SK-N-SH (cell line): ENCODE measurements at regions not wholly inside any gene's neighbourhood (a gene's known extent, or its start where the extent isn't known, plus 50 kb on each side); places are given as distances from the start of the nearest gene placed in this dataset.

Experiments used
- CTCF ChIA-PET: fragments of 300-600, 350-600 bp; formaldehyde crosslinking; extraction: SDS; loops from one replicate; lab custom pipeline; 2021; lab: Yijun Ruan, JAX
- POLR2A ChIA-PET: fragments of 350-600 bp; sonication (Branson Sonifier 250); formaldehyde crosslinking; extraction: SDS; loops from one replicate; lab custom pipeline; 2020; ENCODE audit warnings: antibody characterized with exemption, inconsistent platforms; lab: Yijun Ruan, JAX
- DNase-seq: peaks from one replicate; pipeline ENCODE4 v3.0.0; 2012
- H2AFZ ChIP-seq: fragments of 200-600 bp; sonication (generic); 2 replicates; pipeline ENCODE4 v1.8.1; 2016; ENCODE audit warnings: antibody characterized with exemption, mild to moderate bottlenecking, low read depth
- H3F3A ChIP-seq: fragments of 200-600 bp; sonication (generic); replicated peaks from 2 replicates; pipeline ENCODE3; 2016; ENCODE audit warnings: antibody characterized with exemption, mild to moderate bottlenecking; ENCODE audit not compliant: insufficient read depth
- H3K27ac ChIP-seq, 2 experiments: fragments of 200-500 bp in 1 of 2; fragments of 200-600 bp in 1 of 2; sonication (Bioruptor generic) in 1 of 2; sonication (generic), shearing (Covaris generic) in 1 of 2; 2 replicates each; pipeline versions ENCODE4 v1.5.1 to v1.6.1; 2014 to 2016; ENCODE audit warnings: low read depth in 2 of 2, inconsistent platforms in 1 of 2, low read length in 1 of 2, mild to moderate bottlenecking in 1 of 2, mixed read lengths in 1 of 2
- H3K27me3 ChIP-seq: fragments of 200-600 bp; sonication (generic), shearing (Covaris generic); 2 replicates; pipeline ENCODE4 v1.6.1; 2016; ENCODE audit warnings: mixed run types; ENCODE audit not compliant: insufficient read depth
- H3K36me3 ChIP-seq, 2 experiments: fragments of 200-500 bp in 1 of 2; fragments of 200-600 bp in 1 of 2; sonication (Bioruptor generic) in 1 of 2; sonication (generic) in 1 of 2; replicated peaks in 1 of 2; 2 replicates each; pipeline versions ENCODE3 to v1.5.1; 2014 to 2016; ENCODE audit warnings: low read length in 1 of 2, mild to moderate bottlenecking in 1 of 2; ENCODE audit not compliant: insufficient read depth in 2 of 2, control insufficient read depth in 1 of 2
- H3K4me1 ChIP-seq, 2 experiments: fragments of 200-500 bp in 1 of 2; fragments of 200-600 bp in 1 of 2; sonication (Bioruptor generic) in 1 of 2; sonication (generic), shearing (Covaris generic) in 1 of 2; 2 replicates each; pipeline versions ENCODE4 v1.5.1 to v1.6.1; 2014 to 2016; ENCODE audit warnings: low read depth in 1 of 2, low read length in 1 of 2, mixed run types in 1 of 2; ENCODE audit not compliant: insufficient read depth in 2 of 2, control insufficient read depth in 1 of 2
- H3K4me2 ChIP-seq: fragments of 200-600 bp; sonication (generic), shearing (Covaris generic); 2 replicates; pipeline ENCODE4 v1.6.1; 2017; ENCODE audit warnings: mixed run types
- H3K4me3 ChIP-seq, 2 experiments: fragments of 200-500 bp in 1 of 2; fragments of 200-600 bp in 1 of 2; sonication (Bioruptor generic) in 1 of 2; sonication (generic), shearing (Covaris generic) in 1 of 2; 2 replicates each; pipeline versions ENCODE4 v1.5.1 to v1.8.1; 2014 to 2016; ENCODE audit warnings: low read depth in 2 of 2, inconsistent platforms in 1 of 2, low read length in 1 of 2, mild to moderate bottlenecking in 1 of 2, mixed read lengths in 1 of 2, moderate library complexity in 1 of 2
- H3K79me2 ChIP-seq: fragments of 200-600 bp; sonication (generic); 2 replicates; pipeline ENCODE4 v1.8.1; 2017; ENCODE audit warnings: mild to moderate bottlenecking; ENCODE audit not compliant: insufficient read depth
- H3K9ac ChIP-seq: fragments of 200-600 bp; sonication (generic); 2 replicates; pipeline ENCODE4 v1.6.1; 2017; ENCODE audit warnings: mixed run types
- H3K9me2 ChIP-seq: fragments of 200-600 bp; sonication (generic); 2 replicates; pipeline ENCODE4 v1.6.1; 2017; ENCODE audit warnings: mixed run types
- H3K9me3 ChIP-seq: fragments of 200-600 bp; sonication (generic); 2 replicates; pipeline ENCODE4 v1.6.1; 2017; ENCODE audit warnings: mixed run types, mild to moderate bottlenecking, moderate library complexity
- H4K20me1 ChIP-seq: fragments of 200-600 bp; sonication (generic); 2 replicates; pipeline ENCODE4 v1.6.1; 2017; ENCODE audit warnings: mild to moderate bottlenecking, mixed run types; ENCODE audit not compliant: insufficient read depth
- EP300 ChIP-seq, 2 experiments: IDR thresholded peaks; 2 replicates each; pipeline versions ENCODE4 v1.4.0 to v1.6.1; 2012; ENCODE audit warnings: borderline replicate concordance in 1 of 2, low read depth in 1 of 2, low read length in 1 of 2
- FOSL2 ChIP-seq: IDR thresholded peaks from 2 replicates; pipeline ENCODE4 v1.4.0; 2012; ENCODE audit warnings: low read depth, mild to moderate bottlenecking, moderate library complexity, borderline replicate concordance
- FOXJ3 ChIP-seq: sonication (generic); formaldehyde crosslinking; IDR thresholded peaks from 2 replicates; pipeline ENCODE4 v1.5.1; 2020; ENCODE audit warnings: mild to moderate bottlenecking, missing genetic modification reagents
- JUND ChIP-seq: IDR thresholded peaks from 2 replicates; pipeline ENCODE4 v1.4.0; 2012
- MEF2A ChIP-seq: IDR thresholded peaks from 2 replicates; pipeline ENCODE4 v1.4.0; 2012; ENCODE audit warnings: low read depth, borderline replicate concordance
- RAD21 ChIP-seq: IDR thresholded peaks from 2 replicates; pipeline ENCODE4 v1.6.1; 2012; ENCODE audit warnings: mild to moderate bottlenecking, low read length
- RXRA ChIP-seq: IDR thresholded peaks from 2 replicates; pipeline ENCODE4 v1.4.0; 2012; ENCODE audit warnings: low read depth, mild to moderate bottlenecking, borderline replicate concordance
- SIN3A ChIP-seq: IDR thresholded peaks from 2 replicates; pipeline ENCODE4 v1.6.1; 2012; ENCODE audit warnings: low read depth, mild to moderate bottlenecking, low read length, moderate library complexity, borderline replicate concordance
- TCF12 ChIP-seq: IDR thresholded peaks from 2 replicates; pipeline ENCODE4 v1.4.0; 2012
- TEAD4 ChIP-seq: IDR thresholded peaks from 2 replicates; pipeline ENCODE4 v1.4.0; 2012; ENCODE audit warnings: mild to moderate bottlenecking, borderline replicate concordance; ENCODE audit not compliant: insufficient read depth
- WGBS: methylation state at CpG from one replicate; pipeline ENCODE4 v1.1.6; 2017; ENCODE audit warnings: low lambda C conversion rate; 5-methylcytosine and 5-hydroxymethylcytosine counted together
- TF ChIP-seq, protein P1 (sequence below): fragments of 150-350 bp; IDR thresholded peaks from 2 replicates; pipeline ENCODE4 v1.6.1; 2017; ENCODE audit warnings: antibody characterized with exemption, low read length, low read depth, borderline replicate concordance
- TF ChIP-seq, protein P2 (sequence below): IDR thresholded peaks from 2 replicates; pipeline ENCODE4 v1.4.0; 2012; ENCODE audit warnings: low read depth
- TF ChIP-seq, protein P3 (sequence below): fragments of 150-350 bp; IDR thresholded peaks from 2 replicates; pipeline ENCODE4 v1.6.1; 2016; ENCODE audit warnings: mild to moderate bottlenecking, low read depth, low read length
- TF ChIP-seq, protein P4 (sequence below): IDR thresholded peaks from 2 replicates; pipeline ENCODE4 v1.6.1; 2012; ENCODE audit warnings: mild to moderate bottlenecking, low read depth, low read length, moderate library complexity

DNA sequence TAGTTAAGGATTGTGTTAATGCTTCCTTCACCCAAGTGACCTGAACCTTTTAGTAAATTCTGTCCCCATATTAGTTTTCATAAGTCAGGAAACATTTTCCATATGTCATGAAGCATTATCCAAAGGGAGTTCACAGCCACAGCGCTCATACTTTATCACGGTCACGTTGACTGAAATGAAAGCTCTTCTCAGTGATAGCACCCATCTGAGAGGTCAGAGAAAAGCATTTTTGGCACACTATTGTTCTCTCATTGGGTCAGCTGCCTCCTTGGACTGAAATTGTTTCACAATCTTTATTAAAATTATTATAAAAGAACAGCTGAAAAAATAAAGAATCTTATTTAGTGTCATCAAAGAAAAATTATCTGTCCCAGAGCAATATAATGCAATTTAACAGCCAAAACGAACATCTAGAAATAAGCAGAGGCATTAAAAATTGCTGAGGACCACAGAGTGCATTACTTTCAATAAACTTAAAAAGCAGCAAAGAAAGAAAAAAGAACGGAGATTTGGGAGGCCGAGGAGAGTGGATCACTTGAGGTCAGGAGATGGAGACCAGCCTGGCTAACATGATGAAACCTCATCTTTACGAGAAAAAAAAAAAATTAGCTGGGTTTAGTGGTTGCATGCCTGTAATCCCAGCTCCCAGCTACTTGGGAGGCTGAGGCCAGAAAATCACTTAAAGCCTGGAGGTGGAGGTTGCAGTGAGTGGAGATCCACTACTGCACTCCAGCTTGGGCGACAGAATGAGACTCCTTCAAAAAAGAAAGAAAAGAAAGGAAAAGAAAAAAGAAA, 680.8 kb upstream of the FAM241A start:
- Histone ChIP-seq H3K27ac (no peak overlapping the region), H3K9me2 (peaks cover 3% of the 10 kb centered on the region; the same call in 1 of the 2 replicates), H3K27me3 (no peaks in the 10 kb centered on the region)
- POLR2A ChIA-PET, result no interaction called here
- no peak for TF ChIP-seq JUND
- TF ChIP-seq FOSL2, result no peak
- TF ChIP-seq, all 33 proteins: peak for 0
- Histone ChIP-seq H3K9me3 (no peaks in the 10 kb centered on the region), H3K4me2 (no peak overlapping the region), H3K79me2 (no peaks in the 10 kb centered on the region), H3K4me3 (no peak overlapping the region), H2AFZ (no peak overlapping the region), H3K9ac (no peak overlapping the region), H3F3A (no peaks in the 10 kb centered on the region), H4K20me1 (no peaks in the 10 kb centered on the region), H3K4me1 (no peaks in the 10 kb centered on the region), H3K36me3 (no peaks in the 10 kb centered on the region)
- no peak for DNase-seq
- WGBS, result 17% methylated on average over 8 of the region's 8 CpGs
- CTCF ChIA-PET, result no interaction called here

DNA sequence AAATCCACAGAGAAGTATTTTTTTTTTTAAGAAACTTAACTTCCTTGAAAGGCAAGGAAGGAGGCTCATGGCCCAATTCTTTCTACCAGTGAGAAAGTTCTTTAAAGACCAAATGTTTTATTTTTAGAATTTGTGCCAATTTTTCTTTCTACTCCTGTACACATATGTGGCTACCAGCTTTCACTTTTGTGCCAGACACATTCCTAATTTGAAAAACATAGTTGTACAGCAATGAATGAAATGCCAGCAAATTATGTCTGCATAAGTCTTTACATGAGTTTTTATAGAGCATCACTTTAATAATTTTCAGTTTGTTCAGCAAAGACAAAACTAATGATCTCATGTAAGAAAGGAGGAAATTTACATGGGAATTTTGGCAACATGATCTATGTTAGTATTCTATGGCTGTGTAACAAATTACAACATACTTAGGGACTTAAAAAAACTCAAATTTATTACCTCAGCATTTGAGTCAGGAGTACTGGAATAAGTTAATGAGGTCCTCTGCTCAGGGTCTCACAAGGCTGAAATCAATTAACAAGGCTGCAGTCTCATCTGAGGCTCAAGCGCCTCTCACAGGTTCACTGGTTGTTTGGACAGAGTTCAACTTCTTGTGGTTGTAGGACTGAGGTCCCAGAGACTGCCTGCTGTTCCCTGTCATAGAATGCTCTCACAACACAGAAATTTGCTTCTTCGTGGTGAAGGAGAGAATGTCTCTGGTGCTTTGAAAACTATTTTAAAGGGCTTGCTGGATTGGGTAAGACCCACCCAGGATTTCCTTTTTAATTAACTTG, 678.2 kb upstream of the FAM241A start:
- TF ChIP-seq RAD21 (no peak), RXRA (no peak), SIN3A (no peak), EP300 (IDR thresholded peaks at IDR 0.05; ENCODE audit: borderline replicate concordance in 1 of 2, low read depth in 1 of 2, low read length in 1 of 2) (no peak), FOXJ3 (CRISPR knock-in tag) (no peak), FOSL2 (no peak), TCF12 (no peak), TEAD4 (no peak), MEF2A (no peak)
- TF ChIP-seq, protein P1, sequence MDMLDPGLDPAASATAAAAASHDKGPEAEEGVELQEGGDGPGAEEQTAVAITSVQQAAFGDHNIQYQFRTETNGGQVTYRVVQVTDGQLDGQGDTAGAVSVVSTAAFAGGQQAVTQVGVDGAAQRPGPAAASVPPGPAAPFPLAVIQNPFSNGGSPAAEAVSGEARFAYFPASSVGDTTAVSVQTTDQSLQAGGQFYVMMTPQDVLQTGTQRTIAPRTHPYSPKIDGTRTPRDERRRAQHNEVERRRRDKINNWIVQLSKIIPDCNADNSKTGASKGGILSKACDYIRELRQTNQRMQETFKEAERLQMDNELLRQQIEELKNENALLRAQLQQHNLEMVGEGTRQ, result no peak
- TF ChIP-seq, protein P2, sequence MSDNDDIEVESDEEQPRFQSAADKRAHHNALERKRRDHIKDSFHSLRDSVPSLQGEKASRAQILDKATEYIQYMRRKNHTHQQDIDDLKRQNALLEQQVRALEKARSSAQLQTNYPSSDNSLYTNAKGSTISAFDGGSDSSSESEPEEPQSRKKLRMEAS, result no peak
- TF ChIP-seq, protein P3, sequence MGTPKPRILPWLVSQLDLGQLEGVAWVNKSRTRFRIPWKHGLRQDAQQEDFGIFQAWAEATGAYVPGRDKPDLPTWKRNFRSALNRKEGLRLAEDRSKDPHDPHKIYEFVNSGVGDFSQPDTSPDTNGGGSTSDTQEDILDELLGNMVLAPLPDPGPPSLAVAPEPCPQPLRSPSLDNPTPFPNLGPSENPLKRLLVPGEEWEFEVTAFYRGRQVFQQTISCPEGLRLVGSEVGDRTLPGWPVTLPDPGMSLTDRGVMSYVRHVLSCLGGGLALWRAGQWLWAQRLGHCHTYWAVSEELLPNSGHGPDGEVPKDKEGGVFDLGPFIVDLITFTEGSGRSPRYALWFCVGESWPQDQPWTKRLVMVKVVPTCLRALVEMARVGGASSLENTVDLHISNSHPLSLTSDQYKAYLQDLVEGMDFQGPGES, result no peak
- TF ChIP-seq, protein P4, sequence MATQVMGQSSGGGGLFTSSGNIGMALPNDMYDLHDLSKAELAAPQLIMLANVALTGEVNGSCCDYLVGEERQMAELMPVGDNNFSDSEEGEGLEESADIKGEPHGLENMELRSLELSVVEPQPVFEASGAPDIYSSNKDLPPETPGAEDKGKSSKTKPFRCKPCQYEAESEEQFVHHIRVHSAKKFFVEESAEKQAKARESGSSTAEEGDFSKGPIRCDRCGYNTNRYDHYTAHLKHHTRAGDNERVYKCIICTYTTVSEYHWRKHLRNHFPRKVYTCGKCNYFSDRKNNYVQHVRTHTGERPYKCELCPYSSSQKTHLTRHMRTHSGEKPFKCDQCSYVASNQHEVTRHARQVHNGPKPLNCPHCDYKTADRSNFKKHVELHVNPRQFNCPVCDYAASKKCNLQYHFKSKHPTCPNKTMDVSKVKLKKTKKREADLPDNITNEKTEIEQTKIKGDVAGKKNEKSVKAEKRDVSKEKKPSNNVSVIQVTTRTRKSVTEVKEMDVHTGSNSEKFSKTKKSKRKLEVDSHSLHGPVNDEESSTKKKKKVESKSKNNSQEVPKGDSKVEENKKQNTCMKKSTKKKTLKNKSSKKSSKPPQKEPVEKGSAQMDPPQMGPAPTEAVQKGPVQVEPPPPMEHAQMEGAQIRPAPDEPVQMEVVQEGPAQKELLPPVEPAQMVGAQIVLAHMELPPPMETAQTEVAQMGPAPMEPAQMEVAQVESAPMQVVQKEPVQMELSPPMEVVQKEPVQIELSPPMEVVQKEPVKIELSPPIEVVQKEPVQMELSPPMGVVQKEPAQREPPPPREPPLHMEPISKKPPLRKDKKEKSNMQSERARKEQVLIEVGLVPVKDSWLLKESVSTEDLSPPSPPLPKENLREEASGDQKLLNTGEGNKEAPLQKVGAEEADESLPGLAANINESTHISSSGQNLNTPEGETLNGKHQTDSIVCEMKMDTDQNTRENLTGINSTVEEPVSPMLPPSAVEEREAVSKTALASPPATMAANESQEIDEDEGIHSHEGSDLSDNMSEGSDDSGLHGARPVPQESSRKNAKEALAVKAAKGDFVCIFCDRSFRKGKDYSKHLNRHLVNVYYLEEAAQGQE, result no peak
- TF ChIP-seq, all 33 proteins: peak for 0
- H3K4me2 ChIP-seq, result no peak overlapping the region
- no peak overlapping the region for H3K27ac ChIP-seq
- no peaks in the 10 kb centered on the region for H3K79me2 ChIP-seq
- no peak overlapping the region for H3K4me3 ChIP-seq
- H3F3A ChIP-seq, result no peaks in the 10 kb centered on the region
- H2AFZ ChIP-seq, result no peak overlapping the region
- no peaks in the 10 kb centered on the region for H4K20me1 ChIP-seq
- no peaks in the 10 kb centered on the region for H3K36me3 ChIP-seq
- H3K27me3 ChIP-seq, result no peaks in the 10 kb centered on the region
- DNase-seq, result no peak
- H3K9ac ChIP-seq, result no peak overlapping the region
- ChIA-PET POLR2A (no interaction called here), CTCF (interaction anchor here (0.6 kb wide), 1 partner anchor 61 kb away, joined by 3 read pairs; no protein-coding TSS in a partner anchor)
- no peaks in the 10 kb centered on the region for H3K9me3 ChIP-seq
- no peaks in the 10 kb centered on the region for H3K4me1 ChIP-seq
- WGBS, result 34% methylated on average over 2 of the region's 2 CpGs
- peaks cover 3% of the 10 kb centered on the region; the same call in 1 of the 2 replicates for H3K9me2 ChIP-seq
